Progenitor cell of endocrine pancreas (in vitro differentiated cells): ENCODE measurements at regions not wholly inside any gene's neighbourhood (a gene's known extent, or its start where the extent isn't known, plus 50 kb on each side); places are given as distances from the start of the nearest gene placed in this dataset.
A peak's percentile ranks its signal among the peaks of the same experiment; 100 is the strongest.
"Not testable (repeated sequence)": the region's sequence is repeated elsewhere in the genome, so short reads cannot be mapped to it uniquely, and the experiment has no call there.

Experiments
- DNase-seq: peaks from one replicate; pipeline ENCODE4 v3.0.0; 2021; ENCODE audit warnings: low spot score; ENCODE audit not compliant: unreplicated experiment
- H3K27ac Mint-ChIP-seq: 2 replicates; pipeline ENCODE4 v1.8.0; 2021; ENCODE audit warnings: mild to moderate bottlenecking, moderate library complexity, mixed read lengths
- H3K27me3 Mint-ChIP-seq: 2 replicates; pipeline ENCODE4 v1.8.0; 2021; ENCODE audit warnings: mixed read lengths
- H3K36me3 Mint-ChIP-seq: 2 replicates; pipeline ENCODE4 v1.8.0; 2022; ENCODE audit warnings: mixed read lengths; ENCODE audit not compliant: insufficient read depth
- H3K4me1 Mint-ChIP-seq: 2 replicates; pipeline ENCODE4 v1.8.0; 2021; ENCODE audit warnings: low read depth, mixed read lengths
- H3K4me3 Mint-ChIP-seq: 2 replicates; pipeline ENCODE4 v1.8.0; 2021; ENCODE audit warnings: low read depth, mild to moderate bottlenecking, moderate library complexity, mixed read lengths
- H3K9me3 Mint-ChIP-seq: 2 replicates; pipeline ENCODE4 v1.8.0; 2021; ENCODE audit warnings: low read depth, mixed read lengths
- CTCF ChIP-seq: fragments of 200-600 bp; sonication (generic); IDR thresholded peaks from one replicate; pipeline ENCODE4 v1.5.0; 2021; ENCODE audit warnings: antibody characterized with exemption, mild to moderate bottlenecking; ENCODE audit not compliant: unreplicated experiment

GRCh38 chr10:35781643-35782035 is 139.5 kb upstream of the FZD8 start:
- peaks cover 2% of the 10 kb centered on the region for H3K9me3 Mint-ChIP-seq
- H3K27me3 Mint-ChIP-seq, result no peaks in the 10 kb centered on the region
- peaks cover 42% of the 10 kb centered on the region for H3K4me1 Mint-ChIP-seq
- H3K27ac Mint-ChIP-seq, result no peak overlapping the region
- TF ChIP-seq CTCF, result peak; percentile 53
- no peak overlapping the region for H3K4me3 Mint-ChIP-seq
- no peaks in the 10 kb centered on the region for H3K36me3 Mint-ChIP-seq
- no peak for DNase-seq

DNA sequence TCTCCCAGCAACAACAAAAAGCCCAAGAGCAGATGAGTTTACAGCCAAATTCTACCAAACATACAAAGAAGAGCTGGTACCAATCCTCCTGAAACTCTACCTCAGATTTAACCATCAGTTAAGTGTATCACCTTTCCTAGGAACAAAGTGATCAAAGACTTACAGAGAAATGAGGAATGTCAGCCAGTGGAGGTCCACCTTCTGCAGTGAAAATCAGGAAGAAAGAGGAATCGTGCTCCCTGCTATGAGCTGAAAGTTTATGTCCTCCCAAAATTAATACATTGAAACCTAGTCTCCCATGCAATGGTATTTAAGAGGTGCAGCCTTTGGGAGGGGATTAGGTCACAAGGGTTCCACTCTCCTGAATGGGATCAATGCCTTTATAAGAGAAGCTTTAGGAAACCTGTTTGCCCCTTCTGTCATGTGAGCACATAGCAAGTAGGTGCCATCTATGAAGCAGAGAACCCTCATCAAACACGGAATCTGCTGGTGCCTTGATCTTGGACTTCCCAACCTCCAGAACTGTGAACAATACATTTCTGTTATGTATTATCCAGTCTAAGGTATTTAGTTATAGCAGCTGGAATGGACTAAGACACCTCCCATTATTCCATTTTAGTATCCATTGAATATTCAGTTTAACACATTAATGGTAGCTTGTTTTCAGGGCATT is 139.0 kb upstream of the FZD8 start:
- no peaks in the 10 kb centered on the region for H3K27me3 Mint-ChIP-seq
- H3K4me1 Mint-ChIP-seq, result peaks cover 46% of the 10 kb centered on the region
- H3K4me3 Mint-ChIP-seq, result no peak overlapping the region
- no peaks in the 10 kb centered on the region for H3K36me3 Mint-ChIP-seq
- TF ChIP-seq CTCF, result no peak
- no peak overlapping the region for H3K27ac Mint-ChIP-seq
- DNase-seq, result no peak
- no peaks in the 10 kb centered on the region for H3K9me3 Mint-ChIP-seq

DNA sequence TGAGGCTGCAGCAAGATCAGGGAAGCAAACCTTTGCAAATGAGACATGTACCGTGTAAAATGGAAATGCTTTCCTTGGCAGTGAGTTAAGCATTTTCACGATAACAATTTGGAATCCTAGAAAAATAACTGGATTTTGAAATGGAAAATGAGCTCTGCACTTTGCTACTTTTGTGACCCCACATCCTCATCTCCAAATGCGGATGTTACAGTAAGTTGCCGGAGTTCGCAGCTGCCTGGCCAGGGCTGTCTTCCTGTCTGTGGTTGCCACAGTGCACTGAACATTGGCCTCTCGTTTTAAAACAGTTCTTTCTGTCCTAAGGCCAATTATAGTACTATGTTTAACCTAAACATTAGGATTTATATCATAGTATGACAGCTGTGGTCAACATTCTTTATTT is 136.2 kb upstream of the FZD8 start:
- H3K4me1 Mint-ChIP-seq, result peaks cover 30% of the 10 kb centered on the region
- H3K27ac Mint-ChIP-seq, result no peak overlapping the region
- H3K36me3 Mint-ChIP-seq, result no peaks in the 10 kb centered on the region
- H3K27me3 Mint-ChIP-seq, result no peaks in the 10 kb centered on the region
- TF ChIP-seq CTCF, result no peak
- DNase-seq, result no peak
- H3K4me3 Mint-ChIP-seq, result no peak overlapping the region
- peaks cover 5% of the 10 kb centered on the region for H3K9me3 Mint-ChIP-seq

- H3K4me3 Mint-ChIP-seq, H3K27me3 Mint-ChIP-seq, H3K27ac Mint-ChIP-seq, H3K36me3 Mint-ChIP-seq, DNase-seq, H3K9me3 Mint-ChIP-seq: not testable (repeated sequence)
- peaks cover 33% of the 10 kb centered on the region for H3K4me1 Mint-ChIP-seq
These were observed 134.5 kb upstream of the FZD8 start for GRCh38 chr10:35776557-35776956.

- Mint-ChIP-seq H3K4me1 (peaks cover 50% of the 10 kb centered on the region), H3K9me3 (peaks cover 5% of the 10 kb centered on the region), H3K27ac (no peak overlapping the region), H3K27me3 (no peaks in the 10 kb centered on the region), H3K4me3 (no peak overlapping the region), H3K36me3 (no peaks in the 10 kb centered on the region)
- no peak for DNase-seq
- TF ChIP-seq CTCF, result no peak
These were observed 132.0 kb upstream of the FZD8 start for GRCh38 chr10:35774109-35774508.

DNA sequence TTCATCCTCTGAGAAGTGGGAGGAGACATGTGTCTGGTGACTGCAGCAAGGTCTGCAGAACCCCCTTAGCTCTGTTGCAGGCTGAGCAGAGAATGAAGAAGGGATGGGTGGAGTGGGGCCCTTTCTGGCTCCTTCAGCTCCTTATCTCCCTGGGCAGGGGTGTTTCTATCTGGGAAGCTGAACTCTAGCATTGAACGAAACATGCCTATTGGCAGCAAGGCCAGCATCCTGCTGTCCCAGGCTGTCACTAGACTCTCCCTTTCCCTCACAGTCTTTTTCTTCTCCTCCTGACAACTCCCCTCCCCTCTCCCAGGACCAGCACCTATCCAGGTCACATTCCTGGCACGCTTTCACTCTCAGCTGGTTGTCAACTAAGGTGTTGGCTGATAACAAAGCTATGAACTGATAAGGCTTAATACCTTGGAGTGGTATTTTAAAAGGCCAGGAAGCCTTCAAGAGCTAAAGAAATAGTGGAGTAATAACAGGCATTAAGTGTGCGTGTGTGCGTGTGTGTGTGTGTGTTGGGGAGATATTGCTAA is 128.8 kb upstream of the FZD8 start:
- TF ChIP-seq CTCF, result no peak
- H3K4me1 Mint-ChIP-seq, result peaks cover 49% of the 10 kb centered on the region
- H3K9me3 Mint-ChIP-seq, result peaks cover 5% of the 10 kb centered on the region
- H3K4me3 Mint-ChIP-seq, result no peak overlapping the region
- DNase-seq, result no peak
- H3K36me3 Mint-ChIP-seq, result no peaks in the 10 kb centered on the region
- H3K27me3 Mint-ChIP-seq, result no peaks in the 10 kb centered on the region
- H3K27ac Mint-ChIP-seq, result peak overlapping the region; percentile 50
